OCI-LY7 (cell line): ENCODE measurements at regions not wholly inside any gene's neighbourhood (a gene's known extent, or its start where the extent isn't known, plus 50 kb on each side); places are given as distances from the start of the nearest gene placed in this dataset.

Experiments
- BruUV-seq: library from RNA; stranded (reverse); fragments of 400-500 nt; replicated peaks from 2 replicates; lab custom pipeline; 2021; lab: Mats Ljungman, UMichigan
- CTCF ChIA-PET: fragments of 300-600 bp; sonication (Branson Sonifier 250); formaldehyde crosslinking; loops from one replicate; lab custom pipeline; 2022; ENCODE audit warnings: antibody characterized with exemption; ENCODE audit not compliant: unreplicated experiment; lab: Charles Lee
- POLR2A ChIA-PET: fragments of 300-600 bp; sonication (Branson Sonifier 250); formaldehyde crosslinking; loops from one replicate; lab custom pipeline; 2022; ENCODE audit warnings: antibody characterized with exemption; lab: Charles Lee
- DNase-seq: peaks from one replicate; pipeline ENCODE4 v3.0.0-alpha.2; 2015; ENCODE audit warnings: low spot score
- H2AFZ ChIP-seq: fragments of 200-600 bp; sonication (generic), shearing (Covaris generic); 2 replicates; pipeline ENCODE4 v1.6.1; 2014; ENCODE audit warnings: mild to moderate bottlenecking, antibody characterized with exemption, low read length, moderate library complexity
- H3K27ac ChIP-seq: fragments of 200-600 bp; sonication (generic); 2 replicates; pipeline ENCODE4 v1.5.1; 2014; ENCODE audit warnings: mixed run types, low read depth, mild to moderate bottlenecking, moderate library complexity, low read length, inconsistent platforms; ENCODE audit not compliant: poor library complexity, severe bottlenecking
- H3K36me3 ChIP-seq: fragments of 200-600 bp; sonication (generic); 2 replicates; pipeline ENCODE4 v1.6.1; 2014; ENCODE audit warnings: mild to moderate bottlenecking, antibody characterized with exemption, low read length, moderate library complexity, mixed read lengths; ENCODE audit not compliant: insufficient read depth
- H3K4me1 ChIP-seq: fragments of 200-600 bp; sonication (generic); 2 replicates; pipeline ENCODE4 v1.5.1; 2014; ENCODE audit warnings: mild to moderate bottlenecking, low read length; ENCODE audit not compliant: insufficient read depth, poor library complexity, severe bottlenecking
- H3K4me2 ChIP-seq: fragments of 200-600 bp; sonication (generic); 2 replicates; pipeline ENCODE4 v1.6.1; 2014; ENCODE audit warnings: mild to moderate bottlenecking, low read length
- H3K4me3 ChIP-seq: fragments of 200-600 bp; sonication (generic); 2 replicates; pipeline ENCODE4 v1.5.1; 2014; ENCODE audit warnings: mild to moderate bottlenecking, low read depth, low read length; ENCODE audit not compliant: poor library complexity, severe bottlenecking
- H3K79me2 ChIP-seq: fragments of 200-600 bp; sonication (generic); 2 replicates; pipeline ENCODE4 v1.6.1; 2016; ENCODE audit warnings: low read depth, mild to moderate bottlenecking, low read length, moderate library complexity, mixed read lengths; ENCODE audit not compliant: insufficient read depth
- H3K9me2 ChIP-seq: fragments of 200-600 bp; sonication (generic); 2 replicates; pipeline ENCODE4 v1.6.1; 2016; ENCODE audit warnings: mild to moderate bottlenecking, low read length, mixed read lengths; ENCODE audit not compliant: insufficient read depth
- H3K9me3 ChIP-seq: fragments of 200-600 bp; sonication (generic); 2 replicates; pipeline ENCODE4 v1.6.1; 2014; ENCODE audit warnings: mild to moderate bottlenecking, mixed run types, low read length, mixed read lengths
- H4K20me1 ChIP-seq: fragments of 200-600 bp; sonication (generic); 2 replicates; pipeline ENCODE4 v1.6.1; 2014; ENCODE audit warnings: mild to moderate bottlenecking, antibody characterized with exemption, low read length, moderate library complexity, mixed read lengths; ENCODE audit not compliant: insufficient read depth
- CTCF ChIP-seq: fragments of 200-600 bp; sonication (generic); conservative IDR thresholded peaks from 2 replicates; pipeline ENCODE4 v1.5.1; 2014; ENCODE audit warnings: mild to moderate bottlenecking, antibody characterized with exemption, low read length, moderate library complexity, mixed read lengths
- EZH2phosphoT487 ChIP-seq: fragments of 200-600 bp; sonication (generic); IDR thresholded peaks from 2 replicates; pipeline ENCODE4 v1.6.1; 2018; ENCODE audit warnings: low read depth, borderline replicate concordance, mild to moderate bottlenecking, mixed run types, antibody characterized with exemption, low read length, moderate library complexity, mixed read lengths
- intact Hi-C: fragments of 100-400 bp; cut with micrococcal nuclease; formaldehyde crosslinking; loops from one replicate; pipeline ENCODE4 v1.10.0; 2022; ENCODE audit not compliant: unreplicated experiment

- no peaks in the 10 kb centered on the region for H3K9me3 ChIP-seq
- no peak for DNase-seq
- intact Hi-C loops, result no loop called here
- no TSS peak for BruUV-seq
- H3K79me2 ChIP-seq, result no peaks in the 10 kb centered on the region
- no peak overlapping the region for H3K4me2 ChIP-seq
- H2AFZ ChIP-seq, result no peak overlapping the region
- ChIA-PET POLR2A (no interaction called here), CTCF (no interaction called here)
- no peaks in the 10 kb centered on the region for H3K4me1 ChIP-seq
- no peak overlapping the region for H3K4me3 ChIP-seq
- TF ChIP-seq EZH2phosphoT487 (no peak), CTCF (no peak)
- H3K36me3 ChIP-seq, result no peaks in the 10 kb centered on the region
- no peak overlapping the region for H3K27ac ChIP-seq
- no peaks in the 10 kb centered on the region for H4K20me1 ChIP-seq
- no peaks in the 10 kb centered on the region for H3K9me2 ChIP-seq
Observed at GRCh38 chr14:51561141-51561540, 90.6 kb upstream of the FRMD6 start.

GRCh38 chr14:51562816-51563215, 88.9 kb upstream of the FRMD6 start:
- ChIA-PET CTCF (interaction anchor here (1.0 kb wide), 1 partner anchor 58 kb away, joined by 3 read pairs; no protein-coding TSS in a partner anchor), POLR2A (interaction anchor here (0.6 to 0.7 kb wide), 2 partner anchors 10 to 1500 kb away, joined by 3 read pairs; no protein-coding TSS in a partner anchor)
- Histone ChIP-seq H2AFZ (no peak overlapping the region), H3K79me2 (no peaks in the 10 kb centered on the region), H3K36me3 (no peaks in the 10 kb centered on the region), H3K4me1 (no peaks in the 10 kb centered on the region), H3K9me3 (no peaks in the 10 kb centered on the region), H3K27ac (no peak overlapping the region), H3K9me2 (no peaks in the 10 kb centered on the region), H3K4me3 (no peak overlapping the region), H3K4me2 (no peak overlapping the region), H4K20me1 (no peaks in the 10 kb centered on the region)
- TF ChIP-seq EZH2phosphoT487 (no peak), CTCF (no peak)
- intact Hi-C loops, result no loop called here
- DNase-seq, result no peak
- BruUV-seq, result no TSS peak

- Histone ChIP-seq H3K27ac (no peak overlapping the region), H4K20me1 (no peaks in the 10 kb centered on the region), H2AFZ (no peak overlapping the region), H3K79me2 (no peaks in the 10 kb centered on the region), H3K36me3 (no peaks in the 10 kb centered on the region), H3K9me3 (no peaks in the 10 kb centered on the region), H3K4me3 (no peak overlapping the region), H3K4me2 (no peak overlapping the region), H3K4me1 (no peaks in the 10 kb centered on the region), H3K9me2 (no peaks in the 10 kb centered on the region)
- intact Hi-C loops, result no loop called here
- TF ChIP-seq EZH2phosphoT487 (no peak), CTCF (no peak)
- DNase-seq, result no peak
- ChIA-PET POLR2A (no interaction called here), CTCF (interaction anchor here (1.0 kb wide), 1 partner anchor 57 kb away, joined by 3 read pairs; no protein-coding TSS in a partner anchor)
- no TSS peak for BruUV-seq
Observed at GRCh38 chr14:51563560-51563959, 88.2 kb upstream of the FRMD6 start.
